Pancreas (tissue), 10 donors: ENCODE measurements at regions not wholly inside any gene's neighbourhood (a gene's known extent, or its start where the extent isn't known, plus 50 kb on each side); places are given as distances from the start of the nearest gene placed in this dataset.

ENCODE experiments used
- ATAC-seq, 4 donors: fragments of 200-7000 bp; cut with Tn5 transposase; one replicate each; pipeline versions ENCODE4 v1.8.0 to v1.9.1; 2020; ENCODE audit warnings: mild to moderate bottlenecking in 4 of 4, moderate library complexity in 4 of 4
- DNase-seq, 6 donors: peaks; one replicate each; pipeline ENCODE4 v3.0.0-alpha.2; 2020
- FAIRE-seq: peaks from 2 replicates; lab custom pipeline; 2012; peaks lifted over from hg19 to GRCh38; lab: Jason Lieb, UNC
- H3K27ac ChIP-seq, 4 donors: fragments of 200-600 bp; sonication (generic); 1 replicate in 3 of 4; 2 replicates in 1 of 4; pipeline versions ENCODE4 v1.5.0 to v1.8.0; 2020
- H3K27me3 ChIP-seq, 4 donors: fragments of 200-600 bp; one replicate each; pipeline ENCODE4 v1.8.0; 2021
- H3K36me3 ChIP-seq, 3 donors: fragments of 200-600 bp; sonication (generic) in 1 of 3; one replicate each; pipeline versions ENCODE4 v1.5.0 to v1.8.0; 2020 to 2021
- H3K4me1 ChIP-seq, 3 donors: fragments of 200-600 bp; one replicate each; pipeline ENCODE4 v1.8.0; 2021
- H3K4me3 ChIP-seq, 4 donors: fragments of 200-600 bp; sonication (generic) in 2 of 4; one replicate each; pipeline versions ENCODE4 v1.5.0 to v1.8.0; 2020 to 2021
- H3K9me3 ChIP-seq, 4 donors: fragments of 200-600 bp; one replicate each; pipeline ENCODE4 v1.8.0; 2021
- CTCF ChIP-seq, 4 donors: fragments of 200-600 bp; sonication (generic) in 3 of 4; IDR thresholded peaks; one replicate each; pipeline versions ENCODE4 v1.5.0 to v1.8.0; 2021; ENCODE audit warnings: antibody characterized with exemption in 4 of 4
- WGBS, 2 donors: extraction: QIAGEN DNeasy Blood & Tissue Kit; methylation state at CpG; one replicate each; pipeline ENCODE4 v1.1.7; 2013; 5-methylcytosine and 5-hydroxymethylcytosine counted together
- intact Hi-C, 3 donors: fragments of 100-400 bp; cut with DNase I; formaldehyde crosslinking; loops; one replicate each; pipeline versions ENCODE4 v1.11.1 to v1.14.2; 2022
- donor health status: healthy with polysubstance abuse.
- donor health status: DM: no; HTN: no; CAD: no; lungs with moderate emphysema.
- donor health status: DM: no; HTN: no; CAD: no.
- donor health status: control.
- donor health status: control.
- donor health status: Bipolar disorder and iron deficiency.
- donor health status: DM: yes; HTN: yes; CAD: no.
- donor health status: DM: no; HTN: no; CAD: no.
- donor health status: DM: no; HTN: no; CAD: no.
- donor health status: DM: yes; HTN: yes; CAD: no.

GRCh38 chr3:174659511-174659910 is 199.6 kb upstream of the NAALADL2 start:
- no peak for TF ChIP-seq CTCF (IDR thresholded peaks at IDR 0.05)
- Histone ChIP-seq H3K27me3 (no peaks in the 10 kb centered on the region), H3K4me1 (no peaks in the 10 kb centered on the region), H3K4me3 (no peak overlapping the region), H3K9me3 (no peaks in the 10 kb centered on the region), H3K36me3 (no peaks in the 10 kb centered on the region), H3K27ac (no peak overlapping the region)
- DNase-seq = no peak
- intact Hi-C loops = no loop called here
- no peak for ATAC-seq
- WGBS, 2 donors = 66 to 71% methylated on average over 3 of the region's 3 CpGs
- no peak for FAIRE-seq

GRCh38 chr3:174662653-174663052 is 196.5 kb upstream of the NAALADL2 start:
- no peak for TF ChIP-seq CTCF (IDR thresholded peaks at IDR 0.05)
- no peak for ATAC-seq
- Histone ChIP-seq H3K36me3 (no peaks in the 10 kb centered on the region), H3K4me1 (no peaks in the 10 kb centered on the region), H3K9me3 (no peaks in the 10 kb centered on the region), H3K4me3 (no peak overlapping the region), H3K27ac (no peak overlapping the region), H3K27me3 (no peaks in the 10 kb centered on the region)
- no peak for FAIRE-seq
- DNase-seq = no peak
- 83 to 89% methylated on average over 3 of the region's 3 CpGs for WGBS, 2 donors
- intact Hi-C loops = no loop called here

GRCh38 chr3:174667386-174667785 is 191.7 kb upstream of the NAALADL2 start:
- no peaks in the 10 kb centered on the region for H3K27me3 ChIP-seq
- no peaks in the 10 kb centered on the region for H3K4me1 ChIP-seq
- H3K4me3 ChIP-seq = no peak overlapping the region
- TF ChIP-seq CTCF (IDR thresholded peaks at IDR 0.05) = no peak
- no peak for FAIRE-seq
- H3K27ac ChIP-seq = no peak overlapping the region
- DNase-seq = no peak
- intact Hi-C loops = no loop called here
- H3K36me3 ChIP-seq = no peaks in the 10 kb centered on the region
- H3K9me3 ChIP-seq = no peaks in the 10 kb centered on the region
- no peak for ATAC-seq
- WGBS, 2 donors = 56 to 74% methylated on average over 1 of the region's 1 CpG

- H3K9me3 ChIP-seq = no peaks in the 10 kb centered on the region
- intact Hi-C loops = no loop called here
- H3K36me3 ChIP-seq = no peaks in the 10 kb centered on the region
- no peak overlapping the region for H3K27ac ChIP-seq
- no peak overlapping the region for H3K4me3 ChIP-seq
- no peak for DNase-seq
- H3K27me3 ChIP-seq = no peaks in the 10 kb centered on the region
- WGBS, 2 donors = 79 to 82% methylated on average over 2 of the region's 2 CpGs
- no peaks in the 10 kb centered on the region for H3K4me1 ChIP-seq
- FAIRE-seq = no peak
- ATAC-seq = no peak
- TF ChIP-seq CTCF (IDR thresholded peaks at IDR 0.05) = no peak
Measured at GRCh38 chr3:174675406-174675805, 183.7 kb upstream of the NAALADL2 start.

- Histone ChIP-seq H3K4me3 (no peak overlapping the region), H3K9me3 (no peaks in the 10 kb centered on the region), H3K27me3 (no peaks in the 10 kb centered on the region), H3K4me1 (no peaks in the 10 kb centered on the region), H3K36me3 (no peaks in the 10 kb centered on the region), H3K27ac (no peak overlapping the region)
- FAIRE-seq (no peak), DNase-seq (no peak), ATAC-seq (no peak)
- intact Hi-C loops = no loop called here
- no peak for TF ChIP-seq CTCF (IDR thresholded peaks at IDR 0.05)
- WGBS, 2 donors = 64 to 78% methylated on average over 1 of the region's 1 CpG
Measured at GRCh38 chr3:174681784-174682183, 177.3 kb upstream of the NAALADL2 start.
